MCF 10A (cell line): ENCODE measurements at regions not wholly inside any gene's neighbourhood (a gene's known extent, or its start where the extent isn't known, plus 50 kb on each side); places are given as distances from the start of the nearest gene placed in this dataset.
A peak's percentile ranks its signal among the peaks of the same experiment; 100 is the strongest.
"Not testable (repeated sequence)": the region's sequence is repeated elsewhere in the genome, so short reads cannot be mapped to it uniquely, and the experiment has no call there.

Experiments used
- BruUV-seq: library from RNA; stranded (reverse); fragments of 400-500 nt; replicated peaks from 2 replicates; lab custom pipeline; 2021; lab: Mats Ljungman, UMichigan
- CTCF ChIA-PET: fragments of 300-600 bp; sonication (Branson Sonifier 250); formaldehyde crosslinking; extraction: SDS; loops from one replicate; lab custom pipeline; 2021; ENCODE audit warnings: antibody characterized with exemption, inconsistent platforms; lab: Yijun Ruan, JAX
- POLR2A ChIA-PET: fragments of 300-600, 350-650 bp; sonication (Branson Sonifier 250); formaldehyde crosslinking; extraction: SDS; loops from one replicate; lab custom pipeline; 2020; ENCODE audit warnings: antibody characterized with exemption, inconsistent platforms; lab: Yijun Ruan, JAX
- DNase-seq: peaks from one replicate; pipeline ENCODE4 v3.0.0-alpha.2; 2018; ENCODE audit not compliant: unreplicated experiment
- H3K27ac Mint-ChIP-seq: one replicate; pipeline ENCODE4 v1.8.0; 2022; ENCODE audit warnings: mild to moderate bottlenecking, low read depth, mixed read lengths; ENCODE audit not compliant: unreplicated experiment
- H3K27me3 Mint-ChIP-seq: one replicate; pipeline ENCODE4 v1.8.0; 2022; ENCODE audit warnings: mixed read lengths; ENCODE audit not compliant: insufficient read depth, unreplicated experiment
- H3K36me3 Mint-ChIP-seq: one replicate; pipeline ENCODE4 v1.8.0; 2022; ENCODE audit warnings: mild to moderate bottlenecking, moderate library complexity, mixed read lengths; ENCODE audit not compliant: insufficient read depth, unreplicated experiment
- H3K4me1 Mint-ChIP-seq: one replicate; pipeline ENCODE4 v1.8.0; 2022; ENCODE audit warnings: mixed read lengths; ENCODE audit not compliant: insufficient read depth, unreplicated experiment
- H3K4me3 Mint-ChIP-seq: one replicate; pipeline ENCODE4 v1.8.0; 2022; ENCODE audit warnings: mild to moderate bottlenecking, moderate library complexity, mixed read lengths; ENCODE audit not compliant: unreplicated experiment
- H3K9me3 Mint-ChIP-seq: one replicate; pipeline ENCODE4 v1.8.0; 2022; ENCODE audit warnings: mixed read lengths; ENCODE audit not compliant: unreplicated experiment
- CTCF ChIP-seq: fragments of 200-600 bp; IDR thresholded peaks from one replicate; pipeline ENCODE4 v1.8.0; 2022; ENCODE audit warnings: antibody characterized with exemption, mild to moderate bottlenecking; ENCODE audit not compliant: unreplicated experiment
- intact Hi-C: fragments of 100-400 bp; cut with micrococcal nuclease; formaldehyde crosslinking; loops from 2 replicates; pipeline ENCODE4 v1.14.1; 2022

- intact Hi-C loops, result no loop called here
- TF ChIP-seq CTCF, result no peak
- no peaks in the 10 kb centered on the region for H3K9me3 Mint-ChIP-seq
- BruUV-seq, result no TSS peak
- H3K27me3 Mint-ChIP-seq, result no peaks in the 10 kb centered on the region
- CTCF ChIA-PET, result no interaction called here
- no peak for DNase-seq
- no peaks in the 10 kb centered on the region for H3K36me3 Mint-ChIP-seq
- H3K27ac Mint-ChIP-seq, result peak overlapping the region; percentile 3
- POLR2A ChIA-PET, result interaction anchor here (0.9 kb wide), 1 partner anchor 9 kb away, joined by 3 read pairs; no protein-coding TSS in a partner anchor
- no peak overlapping the region for H3K4me3 Mint-ChIP-seq
- no peaks in the 10 kb centered on the region for H3K4me1 Mint-ChIP-seq
These were observed 1265.1 kb downstream of the BRINP3 start for GRCh38 chr1:189212606-189213005.

- Mint-ChIP-seq H3K9me3 (no peaks in the 10 kb centered on the region), H3K4me3 (no peak overlapping the region), H3K27me3 (no peaks in the 10 kb centered on the region), H3K4me1 (no peaks in the 10 kb centered on the region), H3K36me3 (no peaks in the 10 kb centered on the region), H3K27ac (no peak overlapping the region)
- BruUV-seq, result no TSS peak
- intact Hi-C loops, result no loop called here
- CTCF ChIA-PET, result no interaction called here
- DNase-seq, result no peak
- TF ChIP-seq CTCF, result no peak
- POLR2A ChIA-PET, result no interaction called here
These were observed 1260.8 kb downstream of the BRINP3 start for GRCh38 chr1:189216886-189217285.

- Mint-ChIP-seq H3K27ac (no peak overlapping the region), H3K4me3 (no peak overlapping the region), H3K36me3 (no peaks in the 10 kb centered on the region), H3K4me1 (no peaks in the 10 kb centered on the region), H3K27me3 (no peaks in the 10 kb centered on the region), H3K9me3 (no peaks in the 10 kb centered on the region)
- DNase-seq, result no peak
- no peak for TF ChIP-seq CTCF
- no TSS peak for BruUV-seq
- POLR2A ChIA-PET, result no interaction called here
- CTCF ChIA-PET, result no interaction called here
- intact Hi-C loops, result no loop called here
These were observed 1260.0 kb downstream of the BRINP3 start for GRCh38 chr1:189217646-189218045.

- ChIA-PET CTCF (interaction anchor here (0.6 to 1.4 kb wide), 2 partner anchors 9 to 220 kb away, joined by 3 to 9 read pairs; no protein-coding TSS in a partner anchor), POLR2A (interaction anchor here (1.2 kb wide), 1 partner anchor 980 kb away, joined by 4 read pairs; no protein-coding TSS in a partner anchor)
- no peaks in the 10 kb centered on the region for H3K36me3 Mint-ChIP-seq
- no peaks in the 10 kb centered on the region for H3K4me1 Mint-ChIP-seq
- peak; percentile 41 for TF ChIP-seq CTCF
- H3K27me3 Mint-ChIP-seq, result no peaks in the 10 kb centered on the region
- no peak overlapping the region for H3K4me3 Mint-ChIP-seq
- intact Hi-C loops, result no loop called here
- H3K9me3 Mint-ChIP-seq, result no peaks in the 10 kb centered on the region
- H3K27ac Mint-ChIP-seq, result no peak overlapping the region
- DNase-seq, result peak; percentile 18
- BruUV-seq, result no TSS peak
These were observed 1256.9 kb downstream of the BRINP3 start for GRCh38 chr1:189220750-189221149.

- DNase-seq, H3K36me3 Mint-ChIP-seq, BruUV-seq, H3K9me3 Mint-ChIP-seq, POLR2A ChIA-PET, H3K27me3 Mint-ChIP-seq, intact Hi-C loops, H3K27ac Mint-ChIP-seq, CTCF ChIA-PET, H3K4me3 Mint-ChIP-seq, H3K4me1 Mint-ChIP-seq: not testable (repeated sequence)
These were observed 1251.9 kb downstream of the BRINP3 start for GRCh38 chr1:189225794-189226145.
